BJ (cell line): ENCODE measurements at regions not wholly inside any gene's neighbourhood (a gene's known extent, or its start where the extent isn't known, plus 50 kb on each side); places are given as distances from the start of the nearest gene placed in this dataset.

Experiments
- CTCF ChIA-PET: fragments of 350-600 bp; formaldehyde crosslinking; extraction: SDS; loops from one replicate; lab custom pipeline; 2021; ENCODE audit warnings: antibody characterized with exemption, inconsistent platforms; lab: Yijun Ruan, JAX
- POLR2A ChIA-PET: fragments of 300-600 bp; sonication (Branson Sonifier 250); formaldehyde crosslinking; extraction: SDS; loops from one replicate; lab custom pipeline; 2021; ENCODE audit warnings: antibody characterized with exemption; lab: Charles Lee
- DNase-seq: peaks from one replicate; pipeline ENCODE4 v3.0.0-alpha.2; 2011; ENCODE audit warnings: low read depth
- H3K27me3 ChIP-seq: 2 replicates; pipeline ENCODE4 v1.6.0; 2011; ENCODE audit warnings: low read length; ENCODE audit not compliant: control insufficient read depth, insufficient read depth
- H3K36me3 ChIP-seq: 2 replicates; pipeline ENCODE4 v1.5.1; 2011; ENCODE audit warnings: low read length; ENCODE audit not compliant: control insufficient read depth, insufficient read depth
- H3K4me3 ChIP-seq: 2 replicates; pipeline ENCODE4 v1.5.1; 2011; ENCODE audit warnings: low read depth, mild to moderate bottlenecking, control low read depth, low read length
- CTCF ChIP-seq: IDR thresholded peaks from 2 replicates; pipeline ENCODE4 v1.5.1; 2011; ENCODE audit warnings: low read depth, mild to moderate bottlenecking, control low read depth, inconsistent platforms, low read length, moderate library complexity; ENCODE audit not compliant: insufficient read depth

- no peaks in the 10 kb centered on the region for H3K27me3 ChIP-seq
- TF ChIP-seq CTCF = no peak
- no peaks in the 10 kb centered on the region for H3K36me3 ChIP-seq
- no peak overlapping the region for H3K4me3 ChIP-seq
- POLR2A ChIA-PET = no interaction called here
- DNase-seq = no peak
- CTCF ChIA-PET = interaction anchor here (1.0 kb wide), 1 partner anchor 15 kb away, joined by 3 read pairs; no protein-coding TSS in a partner anchor
These were observed 352.7 kb upstream of the CDH2 start for GRCh38 chr18:28529644-28530043.

- ChIA-PET CTCF (no interaction called here), POLR2A (no interaction called here)
- no peak for DNase-seq
- no peak for TF ChIP-seq CTCF
- Histone ChIP-seq H3K36me3 (no peaks in the 10 kb centered on the region), H3K27me3 (no peaks in the 10 kb centered on the region), H3K4me3 (no peak overlapping the region)
These were observed 349.3 kb upstream of the CDH2 start for GRCh38 chr18:28526196-28526595.

- no peak for DNase-seq
- Histone ChIP-seq H3K27me3 (no peaks in the 10 kb centered on the region), H3K36me3 (no peaks in the 10 kb centered on the region), H3K4me3 (no peak overlapping the region)
- POLR2A ChIA-PET = no interaction called here
- CTCF ChIA-PET = no interaction called here
- TF ChIP-seq CTCF = no peak
These were observed 347.0 kb upstream of the CDH2 start for GRCh38 chr18:28523758-28524475.

- no peaks in the 10 kb centered on the region for H3K27me3 ChIP-seq
- ChIA-PET POLR2A (no interaction called here), CTCF (no interaction called here)
- TF ChIP-seq CTCF = no peak
- no peak for DNase-seq
- H3K4me3 ChIP-seq = no peak overlapping the region
- no peaks in the 10 kb centered on the region for H3K36me3 ChIP-seq
These were observed 345.3 kb upstream of the CDH2 start for GRCh38 chr18:28522236-28522635.

- DNase-seq = no peak
- POLR2A ChIA-PET = no interaction called here
- H3K4me3 ChIP-seq = no peak overlapping the region
- CTCF ChIA-PET = no interaction called here
- H3K27me3 ChIP-seq = no peaks in the 10 kb centered on the region
- TF ChIP-seq CTCF = no peak
- no peaks in the 10 kb centered on the region for H3K36me3 ChIP-seq
These were observed 343.1 kb upstream of the CDH2 start for GRCh38 chr18:28519997-28520396.
